ENCODE measurements at regions not wholly inside any gene's neighbourhood (a gene's known extent, or its start where the extent isn't known, plus 50 kb on each side); places are given as distances from the start of the nearest gene placed in this dataset.

GRCh38 chr2:70381235-70381634 lies 79.4 kb upstream of the FAM136A start:
- DNase-seq (ENCODE audit: low spot score), result no peak
- Mint-ChIP-seq H3K36me3 (ENCODE audit: low read depth) (no peaks in the 10 kb centered on the region), H3K4me3 (ENCODE audit: unreplicated experiment) (no peak overlapping the region), H3K27ac (ENCODE audit: unreplicated experiment) (no peak overlapping the region), H3K9me3 (ENCODE audit: low read depth) (peaks cover 6% of the 10 kb centered on the region), H3K4me1 (ENCODE audit: low read depth) (no peaks in the 10 kb centered on the region), H3K27me3 (ENCODE audit: low read depth) (peaks cover 21% of the 10 kb centered on the region)
- no peak for TF ChIP-seq CTCF (IDR thresholded peaks at IDR 0.05)

GRCh38 chr2:70380621-70381020 lies 78.8 kb upstream of the FAM136A start:
- Mint-ChIP-seq H3K27ac (ENCODE audit: unreplicated experiment) (no peak overlapping the region), H3K36me3 (ENCODE audit: low read depth) (no peaks in the 10 kb centered on the region), H3K4me1 (ENCODE audit: low read depth) (no peaks in the 10 kb centered on the region), H3K4me3 (ENCODE audit: unreplicated experiment) (no peak overlapping the region), H3K9me3 (ENCODE audit: low read depth) (peaks cover 6% of the 10 kb centered on the region), H3K27me3 (ENCODE audit: low read depth) (peaks cover 21% of the 10 kb centered on the region)
- DNase-seq (ENCODE audit: low spot score), result no peak
- no peak for TF ChIP-seq CTCF (IDR thresholded peaks at IDR 0.05)

- Mint-ChIP-seq H3K27me3 (ENCODE audit: low read depth) (peaks cover 14% of the 10 kb centered on the region), H3K4me1 (ENCODE audit: low read depth) (peaks cover 5% of the 10 kb centered on the region), H3K4me3 (ENCODE audit: unreplicated experiment) (no peak overlapping the region), H3K36me3 (ENCODE audit: low read depth) (no peaks in the 10 kb centered on the region), H3K9me3 (ENCODE audit: low read depth) (peaks cover 17% of the 10 kb centered on the region), H3K27ac (ENCODE audit: unreplicated experiment) (no peak overlapping the region)
- no peak for TF ChIP-seq CTCF (IDR thresholded peaks at IDR 0.05)
- DNase-seq (ENCODE audit: low spot score), result no peak
Observed at GRCh38 chr2:70374616-70375015, 72.7 kb upstream of the FAM136A start.

- peaks cover 17% of the 10 kb centered on the region for H3K9me3 Mint-ChIP-seq (ENCODE audit: low read depth)
- no peak overlapping the region for H3K4me3 Mint-ChIP-seq (ENCODE audit: unreplicated experiment)
- H3K27me3 Mint-ChIP-seq (ENCODE audit: low read depth), result peaks cover 3% of the 10 kb centered on the region
- no peak for DNase-seq (ENCODE audit: low spot score)
- no peak overlapping the region for H3K27ac Mint-ChIP-seq (ENCODE audit: unreplicated experiment)
- H3K4me1 Mint-ChIP-seq (ENCODE audit: low read depth), result peaks cover 5% of the 10 kb centered on the region
- H3K36me3 Mint-ChIP-seq (ENCODE audit: low read depth), result no peaks in the 10 kb centered on the region
- TF ChIP-seq CTCF (IDR thresholded peaks at IDR 0.05), result no peak
Observed at GRCh38 chr2:70371753-70372152, 69.9 kb upstream of the FAM136A start.

- no peaks in the 10 kb centered on the region for H3K36me3 Mint-ChIP-seq (ENCODE audit: low read depth)
- peaks cover 17% of the 10 kb centered on the region for H3K9me3 Mint-ChIP-seq (ENCODE audit: low read depth)
- no peak for TF ChIP-seq CTCF (IDR thresholded peaks at IDR 0.05)
- H3K27ac Mint-ChIP-seq (ENCODE audit: unreplicated experiment), result no peak overlapping the region
- no peaks in the 10 kb centered on the region for H3K27me3 Mint-ChIP-seq (ENCODE audit: low read depth)
- peaks cover 5% of the 10 kb centered on the region for H3K4me1 Mint-ChIP-seq (ENCODE audit: low read depth)
- no peak for DNase-seq (ENCODE audit: low spot score)
- no peak overlapping the region for H3K4me3 Mint-ChIP-seq (ENCODE audit: unreplicated experiment)
Observed at GRCh38 chr2:70369082-70369481, 67.2 kb upstream of the FAM136A start.

Measured in chondrocyte (in vitro differentiated cells).